Liver (tissue), 8 donors: ENCODE measurements at regions not wholly inside any gene's neighbourhood (a gene's known extent, or its start where the extent isn't known, plus 50 kb on each side); places are given as distances from the start of the nearest gene placed in this dataset.

Experiments
- DNase-seq: peaks from one replicate; pipeline ENCODE4 v3.0.0-alpha.2; 2017; ENCODE audit warnings: low spot score
- H3K27ac ChIP-seq, 2 donors: one replicate each; pipeline ENCODE4 v1.7.0; 2013; ENCODE audit warnings: inconsistent platforms in 2 of 2, low read length in 2 of 2, control low read depth in 1 of 2, low read depth in 1 of 2, mild to moderate bottlenecking in 1 of 2
- H3K27me3 ChIP-seq, 4 donors: one replicate each; pipeline versions ENCODE4 v1.6.1 to v1.7.0; 2013; ENCODE audit warnings: low read length in 3 of 4, inconsistent platforms in 1 of 4, mild to moderate bottlenecking in 1 of 4, moderate library complexity in 1 of 4; ENCODE audit not compliant: control insufficient read depth in 4 of 4, insufficient read depth in 4 of 4
- H3K36me3 ChIP-seq, 4 donors: one replicate each; pipeline versions ENCODE4 v1.6.1 to v1.7.0; 2013; ENCODE audit warnings: low read length in 3 of 4, mild to moderate bottlenecking in 3 of 4, low read depth in 1 of 4, moderate library complexity in 1 of 4; ENCODE audit not compliant: control insufficient read depth in 4 of 4, insufficient read depth in 3 of 4
- H3K4me1 ChIP-seq, 4 donors: one replicate each; pipeline versions ENCODE4 v1.6.1 to v1.7.0; 2013; ENCODE audit warnings: low read length in 3 of 4, mild to moderate bottlenecking in 3 of 4, moderate library complexity in 1 of 4; ENCODE audit not compliant: control insufficient read depth in 4 of 4, insufficient read depth in 4 of 4
- H3K4me3 ChIP-seq, 3 donors: one replicate each; pipeline versions ENCODE4 v1.6.1 to v1.7.0; 2013; ENCODE audit warnings: low read length in 3 of 3, control low read depth in 1 of 3, low read depth in 1 of 3, mild to moderate bottlenecking in 1 of 3
- H3K9ac ChIP-seq, 2 donors: one replicate each; pipeline ENCODE4 v1.7.0; 2013; ENCODE audit warnings: low read length in 2 of 2, mild to moderate bottlenecking in 2 of 2, moderate library complexity in 2 of 2, control low read depth in 1 of 2, low read depth in 1 of 2
- H3K9me3 ChIP-seq, 4 donors: one replicate each; pipeline versions ENCODE4 v1.6.1 to v1.7.0; 2013; ENCODE audit warnings: low read length in 3 of 4; ENCODE audit not compliant: control insufficient read depth in 4 of 4
- EGR1 ChIP-seq, 2 donors: IDR thresholded peaks; 2 replicates each; pipeline ENCODE4 v1.6.1; 2016 to 2018; ENCODE audit warnings: antibody characterized with exemption in 2 of 2, low read depth in 2 of 2
- FOXA1 ChIP-seq: IDR thresholded peaks from 2 replicates; pipeline ENCODE4 v1.6.1; 2016; ENCODE audit warnings: antibody characterized with exemption
- FOXA2 ChIP-seq: IDR thresholded peaks from 2 replicates; pipeline ENCODE4 v1.6.1; 2016; ENCODE audit warnings: antibody characterized with exemption
- GABPA ChIP-seq, 2 donors: IDR thresholded peaks in 1 of 2; conservative IDR thresholded peaks in 1 of 2; 2 replicates each; pipeline ENCODE4 v1.6.1; 2016; ENCODE audit warnings: antibody characterized with exemption in 2 of 2, mild to moderate bottlenecking in 1 of 2, moderate library complexity in 1 of 2
- HNF4A ChIP-seq, 2 donors: conservative IDR thresholded peaks; 2 replicates each; pipeline ENCODE4 v1.6.1; 2016; ENCODE audit warnings: antibody characterized with exemption in 2 of 2, mild to moderate bottlenecking in 2 of 2
- HNF4G ChIP-seq: IDR thresholded peaks from 2 replicates; pipeline ENCODE4 v1.6.1; 2016; ENCODE audit warnings: antibody characterized with exemption
- JUND ChIP-seq, 2 donors: IDR thresholded peaks; 2 replicates each; pipeline ENCODE4 v1.6.1; 2016; ENCODE audit warnings: antibody characterized with exemption in 2 of 2
- RAD21 ChIP-seq, 2 donors: IDR thresholded peaks; 2 replicates each; pipeline ENCODE4 v1.6.1; 2016; ENCODE audit warnings: antibody characterized with exemption in 2 of 2, mild to moderate bottlenecking in 2 of 2
- RXRA ChIP-seq, 2 donors: IDR thresholded peaks; 2 replicates each; pipeline ENCODE4 v1.6.1; 2017 to 2018; ENCODE audit warnings: antibody characterized with exemption in 2 of 2, mild to moderate bottlenecking in 1 of 2
- SP1 ChIP-seq: IDR thresholded peaks from 2 replicates; pipeline ENCODE4 v1.6.1; 2018; ENCODE audit warnings: antibody characterized with exemption, mild to moderate bottlenecking
- TAF1 ChIP-seq: conservative IDR thresholded peaks from 2 replicates; pipeline ENCODE4 v1.6.1; 2016; ENCODE audit warnings: antibody characterized with exemption, mild to moderate bottlenecking
- YY1 ChIP-seq: IDR thresholded peaks from 2 replicates; pipeline ENCODE4 v1.6.1; 2016; ENCODE audit warnings: antibody characterized with exemption, mild to moderate bottlenecking
- WGBS: extraction: QIAGEN DNeasy Blood & Tissue Kit; methylation state at CpG from one replicate; pipeline ENCODE4 v1.1.7; 2013; 5-methylcytosine and 5-hydroxymethylcytosine counted together
- TF ChIP-seq, protein P1 (sequence below): fragments of 150-350 bp; IDR thresholded peaks from 2 replicates; pipeline ENCODE4 v1.5.1; 2017; ENCODE audit warnings: improper control_type of control experiment, low read depth, low read length; ENCODE audit not compliant: missing input control
- TF ChIP-seq, protein P2 (sequence below): IDR thresholded peaks from 2 replicates; pipeline ENCODE4 v1.6.1; 2016; ENCODE audit warnings: antibody characterized with exemption
- TF ChIP-seq, protein P3 (sequence below): IDR thresholded peaks from 2 replicates; pipeline ENCODE4 v1.6.1; 2016; ENCODE audit warnings: antibody characterized with exemption
- donor health status: healthy.
- donor health status: healthy.
- donor health status: healthy.
- donor health status: healthy.
- donor health status: healthy.

DNA sequence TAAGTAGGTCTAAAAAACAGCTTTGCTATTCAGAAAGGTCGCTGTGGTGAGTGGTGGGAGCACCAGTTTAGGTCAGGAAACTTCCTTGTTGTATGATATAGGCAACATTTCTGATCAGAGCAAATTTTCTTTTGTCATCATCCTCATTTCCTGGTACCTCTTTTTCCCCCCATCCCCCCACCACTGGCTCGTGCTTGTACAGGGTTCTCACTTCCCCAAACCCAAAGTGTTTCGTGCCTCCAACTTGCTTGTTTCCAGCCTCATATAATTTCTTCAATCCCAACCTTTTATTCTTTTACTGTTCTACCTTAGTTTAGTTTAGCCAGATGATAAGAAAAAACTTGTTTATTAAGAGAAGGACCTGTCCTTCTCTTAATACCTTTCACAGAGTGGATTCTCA lies 209.4 kb upstream of the JAG1 start:
- no peak for TF ChIP-seq HNF4A (conservative IDR thresholded peaks at IDR 0.05)
- no peak for TF ChIP-seq FOXA1
- TF ChIP-seq HNF4G, result no peak
- TF ChIP-seq TAF1, result no peak
- TF ChIP-seq, protein P1, sequence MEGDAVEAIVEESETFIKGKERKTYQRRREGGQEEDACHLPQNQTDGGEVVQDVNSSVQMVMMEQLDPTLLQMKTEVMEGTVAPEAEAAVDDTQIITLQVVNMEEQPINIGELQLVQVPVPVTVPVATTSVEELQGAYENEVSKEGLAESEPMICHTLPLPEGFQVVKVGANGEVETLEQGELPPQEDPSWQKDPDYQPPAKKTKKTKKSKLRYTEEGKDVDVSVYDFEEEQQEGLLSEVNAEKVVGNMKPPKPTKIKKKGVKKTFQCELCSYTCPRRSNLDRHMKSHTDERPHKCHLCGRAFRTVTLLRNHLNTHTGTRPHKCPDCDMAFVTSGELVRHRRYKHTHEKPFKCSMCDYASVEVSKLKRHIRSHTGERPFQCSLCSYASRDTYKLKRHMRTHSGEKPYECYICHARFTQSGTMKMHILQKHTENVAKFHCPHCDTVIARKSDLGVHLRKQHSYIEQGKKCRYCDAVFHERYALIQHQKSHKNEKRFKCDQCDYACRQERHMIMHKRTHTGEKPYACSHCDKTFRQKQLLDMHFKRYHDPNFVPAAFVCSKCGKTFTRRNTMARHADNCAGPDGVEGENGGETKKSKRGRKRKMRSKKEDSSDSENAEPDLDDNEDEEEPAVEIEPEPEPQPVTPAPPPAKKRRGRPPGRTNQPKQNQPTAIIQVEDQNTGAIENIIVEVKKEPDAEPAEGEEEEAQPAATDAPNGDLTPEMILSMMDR, result no peak
- TF ChIP-seq EGR1 (IDR thresholded peaks at IDR 0.05; ENCODE audit: low read depth in 2 of 2), result no peak
- no peak for TF ChIP-seq RAD21 (IDR thresholded peaks at IDR 0.05)
- no peak for TF ChIP-seq GABPA (IDR thresholded peaks at IDR 0.05 in 1 of 2, conservative IDR thresholded peaks at IDR 0.05 in 1 of 2)
- TF ChIP-seq YY1, result no peak
- TF ChIP-seq FOXA2, result no peak
- TF ChIP-seq, protein P2, sequence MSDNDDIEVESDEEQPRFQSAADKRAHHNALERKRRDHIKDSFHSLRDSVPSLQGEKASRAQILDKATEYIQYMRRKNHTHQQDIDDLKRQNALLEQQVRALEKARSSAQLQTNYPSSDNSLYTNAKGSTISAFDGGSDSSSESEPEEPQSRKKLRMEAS, result no peak
- TF ChIP-seq JUND (IDR thresholded peaks at IDR 0.05), result no peak
- no peak for TF ChIP-seq RXRA (IDR thresholded peaks at IDR 0.05)
- Histone ChIP-seq H3K9me3 (no peaks in the 10 kb centered on the region), H3K4me1 (no peaks in the 10 kb centered on the region), H3K27me3 (no peaks in the 10 kb centered on the region), H3K36me3 (no peaks in the 10 kb centered on the region), H3K9ac (no peak overlapping the region), H3K27ac (no peak overlapping the region), H3K4me3 (no peak overlapping the region)
- WGBS, result 73% methylated on average over 3 of the region's 3 CpGs
- no peak for DNase-seq

DNA sequence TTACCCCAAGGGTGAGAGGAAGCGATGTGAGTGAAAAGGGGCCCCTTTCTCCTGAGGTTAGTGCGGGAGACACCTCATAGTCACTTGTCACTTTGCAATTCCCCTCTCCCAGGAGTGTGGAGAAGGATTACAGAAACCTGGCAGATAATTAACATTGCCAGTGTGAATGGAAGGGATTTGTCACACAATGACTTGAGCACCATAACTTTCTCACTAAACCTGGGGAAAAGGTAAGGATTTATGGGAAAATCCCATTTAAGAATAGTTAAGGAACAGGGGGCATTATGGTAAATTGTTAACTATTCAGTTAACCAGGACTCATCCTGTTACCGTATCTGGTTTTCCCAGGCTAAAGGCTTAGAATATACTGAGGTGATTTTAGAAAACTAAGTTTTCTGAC lies 219.5 kb upstream of the JAG1 start:
- no peak overlapping the region for H3K27ac ChIP-seq
- H3K27me3 ChIP-seq, result no peaks in the 10 kb centered on the region
- no peak overlapping the region for H3K4me3 ChIP-seq
- H3K9ac ChIP-seq, result no peak overlapping the region
- no peak for DNase-seq
- no peaks in the 10 kb centered on the region for H3K4me1 ChIP-seq
- TF ChIP-seq TAF1, result no peak
- TF ChIP-seq, protein P2, result no peak
- no peak for TF ChIP-seq HNF4G
- no peak for TF ChIP-seq RXRA (IDR thresholded peaks at IDR 0.05)
- TF ChIP-seq SP1, result no peak
- TF ChIP-seq RAD21 (IDR thresholded peaks at IDR 0.05), result no peak
- no peak for TF ChIP-seq FOXA1
- TF ChIP-seq, protein P3, sequence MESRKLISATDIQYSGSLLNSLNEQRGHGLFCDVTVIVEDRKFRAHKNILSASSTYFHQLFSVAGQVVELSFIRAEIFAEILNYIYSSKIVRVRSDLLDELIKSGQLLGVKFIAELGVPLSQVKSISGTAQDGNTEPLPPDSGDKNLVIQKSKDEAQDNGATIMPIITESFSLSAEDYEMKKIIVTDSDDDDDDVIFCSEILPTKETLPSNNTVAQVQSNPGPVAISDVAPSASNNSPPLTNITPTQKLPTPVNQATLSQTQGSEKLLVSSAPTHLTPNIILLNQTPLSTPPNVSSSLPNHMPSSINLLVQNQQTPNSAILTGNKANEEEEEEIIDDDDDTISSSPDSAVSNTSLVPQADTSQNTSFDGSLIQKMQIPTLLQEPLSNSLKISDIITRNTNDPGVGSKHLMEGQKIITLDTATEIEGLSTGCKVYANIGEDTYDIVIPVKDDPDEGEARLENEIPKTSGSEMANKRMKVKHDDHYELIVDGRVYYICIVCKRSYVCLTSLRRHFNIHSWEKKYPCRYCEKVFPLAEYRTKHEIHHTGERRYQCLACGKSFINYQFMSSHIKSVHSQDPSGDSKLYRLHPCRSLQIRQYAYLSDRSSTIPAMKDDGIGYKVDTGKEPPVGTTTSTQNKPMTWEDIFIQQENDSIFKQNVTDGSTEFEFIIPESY, result no peak
- TF ChIP-seq GABPA (IDR thresholded peaks at IDR 0.05 in 1 of 2, conservative IDR thresholded peaks at IDR 0.05 in 1 of 2), result no peak
- no peaks in the 10 kb centered on the region for H3K9me3 ChIP-seq
- 92% methylated on average over 3 of the region's 3 CpGs for WGBS
- H3K36me3 ChIP-seq, result no peaks in the 10 kb centered on the region

DNA sequence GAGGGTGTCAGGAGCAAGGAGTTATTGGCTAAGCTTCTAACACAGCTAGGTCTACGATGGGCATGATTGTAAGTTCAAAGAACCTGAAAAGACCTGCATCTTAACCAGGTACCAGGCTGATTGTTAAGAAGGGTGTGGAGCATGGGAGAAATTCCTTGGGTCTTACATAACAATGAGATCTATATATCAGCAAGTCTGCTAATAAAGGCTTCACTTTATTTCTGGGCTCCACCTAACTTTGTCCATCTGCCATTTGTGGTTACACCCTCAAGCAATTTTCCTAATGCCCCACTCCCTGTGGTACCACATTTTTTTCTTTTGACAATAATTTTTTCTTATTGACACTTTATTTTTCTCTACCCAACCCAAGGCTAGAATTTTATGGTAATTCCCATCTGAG lies 223.5 kb upstream of the JAG1 start:
- H3K9me3 ChIP-seq, result no peaks in the 10 kb centered on the region
- H3K27me3 ChIP-seq, result no peaks in the 10 kb centered on the region
- no peak for DNase-seq
- H3K36me3 ChIP-seq, result no peaks in the 10 kb centered on the region
- no peak overlapping the region for H3K9ac ChIP-seq
- no peak overlapping the region for H3K27ac ChIP-seq
- H3K4me3 ChIP-seq, result no peak overlapping the region
- TF ChIP-seq HNF4A (conservative IDR thresholded peaks at IDR 0.05), result no peak
- 93% methylated on average over 1 of the region's 1 CpG for WGBS
- no peaks in the 10 kb centered on the region for H3K4me1 ChIP-seq
